ENCODE measurements at regions not wholly inside any gene's neighbourhood (a gene's known extent, or its start where the extent isn't known, plus 50 kb on each side); places are given as distances from the start of the nearest gene placed in this dataset.
"Not testable (repeated sequence)": the region's sequence is repeated elsewhere in the genome, so short reads cannot be mapped to it uniquely, and the experiment has no call there.

DNA sequence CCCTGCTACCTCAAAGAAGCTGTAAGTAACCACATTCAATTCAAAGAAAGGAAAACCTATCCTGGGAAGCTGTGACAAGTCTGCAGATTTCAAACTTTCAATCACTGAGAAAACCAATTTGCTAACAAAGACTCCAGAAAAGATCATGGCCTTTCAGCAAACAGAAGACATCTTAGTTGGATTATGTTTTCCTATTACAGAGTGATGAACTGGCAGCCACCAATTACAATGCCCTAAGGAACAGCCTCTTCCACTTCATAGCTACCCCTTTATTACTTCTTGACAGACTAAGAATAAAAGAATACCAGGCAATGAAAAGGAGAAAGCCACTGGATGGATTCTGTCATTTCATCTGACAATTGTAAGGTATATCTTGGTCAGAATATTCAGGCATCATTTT lies 128.2 kb upstream of the RASEF start:
- H3K4me3 ChIP-seq (ENCODE audit: low read depth, low read length): no peak overlapping the region
- DNase-seq (ENCODE audit: low read depth): no peak
- TF ChIP-seq, protein P1, sequence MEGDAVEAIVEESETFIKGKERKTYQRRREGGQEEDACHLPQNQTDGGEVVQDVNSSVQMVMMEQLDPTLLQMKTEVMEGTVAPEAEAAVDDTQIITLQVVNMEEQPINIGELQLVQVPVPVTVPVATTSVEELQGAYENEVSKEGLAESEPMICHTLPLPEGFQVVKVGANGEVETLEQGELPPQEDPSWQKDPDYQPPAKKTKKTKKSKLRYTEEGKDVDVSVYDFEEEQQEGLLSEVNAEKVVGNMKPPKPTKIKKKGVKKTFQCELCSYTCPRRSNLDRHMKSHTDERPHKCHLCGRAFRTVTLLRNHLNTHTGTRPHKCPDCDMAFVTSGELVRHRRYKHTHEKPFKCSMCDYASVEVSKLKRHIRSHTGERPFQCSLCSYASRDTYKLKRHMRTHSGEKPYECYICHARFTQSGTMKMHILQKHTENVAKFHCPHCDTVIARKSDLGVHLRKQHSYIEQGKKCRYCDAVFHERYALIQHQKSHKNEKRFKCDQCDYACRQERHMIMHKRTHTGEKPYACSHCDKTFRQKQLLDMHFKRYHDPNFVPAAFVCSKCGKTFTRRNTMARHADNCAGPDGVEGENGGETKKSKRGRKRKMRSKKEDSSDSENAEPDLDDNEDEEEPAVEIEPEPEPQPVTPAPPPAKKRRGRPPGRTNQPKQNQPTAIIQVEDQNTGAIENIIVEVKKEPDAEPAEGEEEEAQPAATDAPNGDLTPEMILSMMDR (IDR thresholded peaks at IDR 0.05; ENCODE audit: insufficient read depth, low read length): no peak

DNA sequence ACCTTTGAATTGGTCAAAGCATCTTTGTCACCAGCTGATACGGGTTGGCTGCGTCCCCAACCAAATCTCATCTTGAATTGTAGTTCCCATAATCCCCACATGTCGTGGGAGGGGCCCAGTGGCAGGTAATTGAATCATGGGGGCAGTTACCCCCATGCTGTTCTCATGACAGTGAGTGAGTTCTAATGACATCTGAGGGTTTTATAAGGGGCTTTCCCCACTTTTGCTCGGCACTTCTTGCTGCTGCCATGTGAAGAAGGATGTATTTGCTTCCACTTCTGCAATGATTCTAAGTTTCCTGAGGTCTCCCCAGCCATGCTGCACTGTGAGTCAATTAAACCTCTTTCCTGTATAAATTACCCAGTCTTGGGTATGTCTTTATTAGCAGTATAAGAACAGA lies 126.1 kb upstream of the RASEF start:
- DNase-seq (ENCODE audit: low read depth); H3K4me3 ChIP-seq (ENCODE audit: low read depth, low read length): not testable (repeated sequence)

DNA sequence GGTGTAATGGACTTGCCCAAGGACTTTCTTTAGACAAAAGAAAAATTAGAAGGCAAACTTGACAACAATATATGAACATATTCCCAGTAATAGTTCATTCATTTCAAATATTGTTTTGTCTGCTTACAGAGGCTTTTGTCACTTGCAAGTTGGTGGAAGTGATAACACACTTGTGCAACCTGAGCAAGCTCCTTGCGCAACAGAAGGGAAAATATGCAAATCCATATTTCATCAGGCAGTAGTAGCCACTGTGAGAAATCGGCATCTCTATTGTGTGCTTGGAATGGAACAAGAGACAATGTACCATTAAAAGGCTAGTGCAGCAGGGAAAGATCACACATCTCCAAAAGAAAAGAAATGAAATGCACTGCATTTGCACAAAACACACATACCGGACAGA lies 125.3 kb upstream of the RASEF start:
- TF ChIP-seq, protein P1 (IDR thresholded peaks at IDR 0.05; ENCODE audit: insufficient read depth, low read length): no peak
- H3K4me3 ChIP-seq (ENCODE audit: low read depth, low read length): no peak overlapping the region
- no peak for DNase-seq (ENCODE audit: low read depth)

DNA sequence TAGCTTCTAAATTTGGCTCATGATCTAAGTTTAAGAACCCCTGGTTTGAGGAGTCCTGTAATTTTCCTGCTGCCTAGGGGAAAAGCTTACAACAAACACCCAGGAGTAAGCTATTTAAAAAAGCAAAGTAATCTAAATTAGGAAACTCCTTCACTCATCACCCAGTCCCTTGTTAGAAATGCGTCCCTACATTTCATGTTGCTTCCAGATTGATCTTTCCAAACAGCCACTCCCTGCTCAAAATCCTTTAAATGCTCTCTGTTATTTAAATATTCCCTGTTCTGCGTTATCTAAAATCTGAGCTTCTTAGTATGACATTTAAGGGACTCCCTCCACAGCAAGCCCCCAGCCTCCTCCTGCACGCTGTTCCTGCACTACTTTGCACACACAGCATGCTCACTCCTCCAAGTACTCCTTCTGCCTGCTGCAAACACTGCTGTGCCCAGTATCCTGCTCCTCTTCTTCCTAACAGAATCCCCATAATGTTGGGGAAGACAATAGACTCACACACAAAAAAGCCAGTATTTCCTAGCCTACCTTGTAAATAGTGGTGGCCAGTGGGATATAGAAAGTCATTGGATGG lies 123.3 kb upstream of the RASEF start:
- TF ChIP-seq, protein P1 (IDR thresholded peaks at IDR 0.05; ENCODE audit: insufficient read depth, low read length): no peak
- H3K4me3 ChIP-seq (ENCODE audit: low read depth, low read length): no peak overlapping the region
- DNase-seq (ENCODE audit: low read depth): no peak

DNA sequence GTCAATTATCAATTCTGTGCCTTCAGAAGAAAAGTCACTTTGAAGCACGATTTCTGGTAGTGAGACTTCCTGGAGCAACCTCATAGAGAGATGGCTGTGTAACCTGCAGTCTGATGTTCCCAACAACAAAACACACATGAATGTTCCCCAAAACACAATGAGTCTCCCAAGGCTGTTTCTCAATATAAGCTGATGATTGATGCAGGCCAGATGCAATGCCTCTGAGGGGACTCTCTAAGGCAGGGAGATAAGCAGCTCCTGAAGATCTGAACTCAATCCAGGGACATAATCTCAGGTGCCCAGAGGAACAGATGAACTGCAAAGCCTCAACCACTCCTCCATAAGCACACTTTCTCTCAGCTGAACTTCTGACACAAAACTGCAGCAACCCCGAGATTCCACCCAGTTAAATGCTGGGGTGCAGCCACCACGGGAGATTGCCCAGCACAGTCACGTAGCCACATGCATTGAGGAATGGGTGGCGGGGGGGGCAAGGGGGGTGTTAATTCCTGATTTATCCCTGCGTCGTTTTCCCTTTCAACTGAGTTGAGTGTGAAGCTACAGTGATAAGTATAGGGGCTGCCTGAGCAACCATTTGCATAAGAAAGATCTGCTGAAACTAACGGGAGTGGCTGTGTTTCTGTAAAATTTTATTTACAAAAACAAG lies 122.7 kb upstream of the RASEF start:
- TF ChIP-seq, protein P1 (IDR thresholded peaks at IDR 0.05; ENCODE audit: insufficient read depth, low read length): no peak
- DNase-seq (ENCODE audit: low read depth): no peak
- H3K4me3 ChIP-seq (ENCODE audit: low read depth, low read length): no peak overlapping the region

DNA sequence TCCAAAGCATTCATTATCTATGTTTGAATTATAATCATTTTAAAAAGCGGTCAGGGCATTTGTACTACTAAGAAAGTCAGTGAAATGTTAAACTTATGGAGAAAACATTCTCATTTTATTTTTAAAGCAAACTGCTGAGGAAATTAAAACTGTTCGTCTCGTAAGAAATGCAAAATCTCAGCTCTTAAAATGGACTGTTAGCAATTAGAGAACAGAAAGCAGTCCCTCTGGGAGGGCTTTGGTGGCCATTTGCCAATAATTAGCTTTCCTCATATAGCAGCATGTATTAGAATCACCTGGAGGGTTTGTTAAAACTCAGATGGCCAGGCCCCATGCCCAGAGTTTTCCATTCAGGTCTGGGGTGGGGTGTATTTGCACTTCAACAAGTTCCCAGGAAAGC lies 120.7 kb upstream of the RASEF start:
- TF ChIP-seq, protein P1 (IDR thresholded peaks at IDR 0.05; ENCODE audit: insufficient read depth, low read length): no peak
- no peak overlapping the region for H3K4me3 ChIP-seq (ENCODE audit: low read depth, low read length)
- no peak for DNase-seq (ENCODE audit: low read depth)

DNA sequence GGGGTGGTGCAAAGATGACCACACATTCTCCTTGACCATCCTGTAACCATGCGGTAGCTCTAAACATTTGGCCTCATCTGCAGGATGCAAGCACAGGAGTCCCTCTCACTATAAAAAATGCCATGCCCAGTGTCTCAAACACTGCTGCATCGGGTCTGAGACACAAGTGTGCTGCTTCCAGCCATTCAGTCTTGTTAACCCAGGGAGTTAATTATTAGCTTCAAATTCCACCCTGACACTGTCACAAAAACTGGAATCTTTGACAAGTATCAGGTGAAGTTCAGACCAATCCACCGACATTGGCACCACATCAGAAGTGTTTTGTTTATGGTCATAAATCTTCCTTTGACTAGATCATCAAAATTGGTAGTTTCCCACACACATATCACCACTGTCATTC lies 119.1 kb upstream of the RASEF start:
- no peak overlapping the region for H3K4me3 ChIP-seq (ENCODE audit: low read depth, low read length)
- TF ChIP-seq, protein P1 (IDR thresholded peaks at IDR 0.05; ENCODE audit: insufficient read depth, low read length): no peak
- no peak for DNase-seq (ENCODE audit: low read depth)

Measured in fibroblast of the aortic adventitia (primary cell).